SK-N-MC (cell line): ENCODE measurements at regions not wholly inside any gene's neighbourhood (a gene's known extent, or its start where the extent isn't known, plus 50 kb on each side); places are given as distances from the start of the nearest gene placed in this dataset.

Experiments
- EZH2 ChIP-seq: fragments of 200-600 bp; sonication (generic); IDR thresholded peaks from one replicate; pipeline ENCODE4 v1.6.1; 2017; ENCODE audit warnings: antibody characterized with exemption
- FOXP2 ChIP-seq: optimal IDR thresholded peaks from 2 replicates; pipeline ENCODE3; 2011; ENCODE audit warnings: mild to moderate bottlenecking, moderate library complexity; ENCODE audit not compliant: insufficient read depth; ENCODE audit errors: extremely low read length, control extremely low read depth

DNA sequence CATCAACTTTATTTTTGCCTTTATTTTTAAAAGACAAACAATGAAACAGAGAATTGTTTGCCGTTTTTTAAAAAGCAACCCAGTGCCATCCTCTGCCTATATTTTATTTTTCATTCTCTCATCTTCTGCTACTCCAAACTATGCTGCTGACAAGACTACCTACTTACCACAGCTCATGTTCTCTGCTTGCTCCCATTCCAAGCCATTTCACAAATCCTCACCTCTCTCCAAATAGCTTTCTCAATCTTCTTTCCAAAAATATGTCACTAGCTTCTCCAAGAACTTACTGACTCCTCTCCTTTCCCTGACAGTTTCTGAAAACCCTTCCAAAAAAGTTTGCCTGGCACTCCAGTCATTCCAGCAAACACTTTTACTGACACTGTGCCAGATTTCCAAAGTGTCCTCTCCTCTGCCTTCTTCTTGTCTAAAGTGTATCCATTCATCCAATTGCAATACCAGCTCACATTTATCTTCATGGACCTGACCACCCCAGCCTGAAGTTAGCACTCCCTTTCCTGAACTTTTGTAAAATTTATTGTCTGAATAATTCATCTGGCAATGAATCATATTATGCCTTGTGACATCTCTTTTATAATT lies 766.5 kb upstream of the B3GALT2 start:
- TF ChIP-seq EZH2 (no peak), FOXP2 (no peak)
